ENCODE measurements at regions not wholly inside any gene's neighbourhood (a gene's known extent, or its start where the extent isn't known, plus 50 kb on each side); places are given as distances from the start of the nearest gene placed in this dataset.
A peak's percentile ranks its signal among the peaks of the same experiment; 100 is the strongest.
"Not testable (repeated sequence)": the region's sequence is repeated elsewhere in the genome, so short reads cannot be mapped to it uniquely, and the experiment has no call there.

DNA sequence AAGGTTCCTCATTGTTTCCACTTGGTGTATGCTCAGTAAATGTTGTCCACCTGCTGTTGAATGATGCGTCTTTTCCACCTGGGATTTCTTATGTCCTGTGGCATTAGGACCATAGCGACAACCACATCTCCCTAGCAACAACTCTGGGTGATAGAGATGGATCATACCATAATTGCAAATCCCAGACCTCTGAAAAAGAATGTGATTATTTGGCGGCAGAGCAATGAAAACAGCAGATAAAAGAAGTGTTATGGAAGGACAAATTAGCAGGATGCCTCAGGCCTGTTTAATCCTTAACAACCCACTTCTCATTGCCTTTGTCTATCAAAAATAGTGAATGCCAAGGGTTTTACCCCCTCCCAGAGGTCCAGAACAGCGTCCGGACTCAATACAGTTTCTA is 278.9 kb downstream of the TSN start:
- WGBS, 2 donors = 87 to 93% methylated on average over 5 of the region's 5 CpGs
- H3K36me3 ChIP-seq = no peaks in the 10 kb centered on the region
- H3K4me1 ChIP-seq = peaks cover 0 to 6% (median 0%) of the 10 kb centered on the region in 4 donors
- no peak overlapping the region for H3K27ac ChIP-seq
- H3K9me3 ChIP-seq = no peaks in the 10 kb centered on the region
- TF ChIP-seq POLR2A (IDR thresholded peaks at IDR 0.05) = no peak
- TF ChIP-seq POLR2AphosphoS5 (IDR thresholded peaks at IDR 0.05) = no peak
- TF ChIP-seq, protein P1, sequence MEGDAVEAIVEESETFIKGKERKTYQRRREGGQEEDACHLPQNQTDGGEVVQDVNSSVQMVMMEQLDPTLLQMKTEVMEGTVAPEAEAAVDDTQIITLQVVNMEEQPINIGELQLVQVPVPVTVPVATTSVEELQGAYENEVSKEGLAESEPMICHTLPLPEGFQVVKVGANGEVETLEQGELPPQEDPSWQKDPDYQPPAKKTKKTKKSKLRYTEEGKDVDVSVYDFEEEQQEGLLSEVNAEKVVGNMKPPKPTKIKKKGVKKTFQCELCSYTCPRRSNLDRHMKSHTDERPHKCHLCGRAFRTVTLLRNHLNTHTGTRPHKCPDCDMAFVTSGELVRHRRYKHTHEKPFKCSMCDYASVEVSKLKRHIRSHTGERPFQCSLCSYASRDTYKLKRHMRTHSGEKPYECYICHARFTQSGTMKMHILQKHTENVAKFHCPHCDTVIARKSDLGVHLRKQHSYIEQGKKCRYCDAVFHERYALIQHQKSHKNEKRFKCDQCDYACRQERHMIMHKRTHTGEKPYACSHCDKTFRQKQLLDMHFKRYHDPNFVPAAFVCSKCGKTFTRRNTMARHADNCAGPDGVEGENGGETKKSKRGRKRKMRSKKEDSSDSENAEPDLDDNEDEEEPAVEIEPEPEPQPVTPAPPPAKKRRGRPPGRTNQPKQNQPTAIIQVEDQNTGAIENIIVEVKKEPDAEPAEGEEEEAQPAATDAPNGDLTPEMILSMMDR (IDR thresholded peaks at IDR 0.05) = no peak
- TF ChIP-seq EP300 (IDR thresholded peaks at IDR 0.05) = no peak
- no peak overlapping the region for H3K4me3 ChIP-seq
- no peaks in the 10 kb centered on the region for H3K27me3 ChIP-seq
- no peak for ATAC-seq (ENCODE audit: low FRiP score in 2 of 2)
- DNase-seq = no peak

DNA sequence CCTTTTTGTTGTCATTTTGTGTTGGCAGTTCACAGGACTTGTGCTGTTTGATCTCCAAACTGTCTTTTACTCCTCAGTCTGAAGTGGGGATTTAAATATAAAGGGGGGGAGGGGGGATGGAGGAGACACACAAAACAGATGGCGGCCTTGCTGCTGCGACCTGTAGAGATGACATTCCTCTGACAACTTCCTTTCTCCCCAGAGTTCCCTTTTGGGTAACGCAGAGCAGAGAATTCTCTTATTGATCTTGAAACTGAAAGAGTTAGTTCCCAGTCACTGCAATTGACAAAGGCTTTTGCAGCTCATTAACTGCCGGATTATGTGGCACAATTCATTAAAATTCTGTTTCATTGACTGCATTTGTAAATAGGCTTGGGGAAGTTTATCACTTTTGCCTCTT is 279.3 kb downstream of the TSN start:
- H3K4me1 ChIP-seq = peaks cover 0 to 6% (median 0%) of the 10 kb centered on the region in 4 donors
- no peak for TF ChIP-seq POLR2A (IDR thresholded peaks at IDR 0.05)
- no peak for TF ChIP-seq POLR2AphosphoS5 (IDR thresholded peaks at IDR 0.05)
- TF ChIP-seq, protein P1 (IDR thresholded peaks at IDR 0.05) = no peak
- no peak for TF ChIP-seq EP300 (IDR thresholded peaks at IDR 0.05)
- H3K4me3 ChIP-seq = no peak overlapping the region
- H3K27me3 ChIP-seq = no peaks in the 10 kb centered on the region
- DNase-seq = no peak
- H3K9me3 ChIP-seq = no peaks in the 10 kb centered on the region
- ATAC-seq (ENCODE audit: low FRiP score in 2 of 2) = no peak
- no peaks in the 10 kb centered on the region for H3K36me3 ChIP-seq
- 57 to 59% methylated on average over 4 of the region's 4 CpGs for WGBS, 2 donors
- H3K27ac ChIP-seq = no peak overlapping the region

DNA sequence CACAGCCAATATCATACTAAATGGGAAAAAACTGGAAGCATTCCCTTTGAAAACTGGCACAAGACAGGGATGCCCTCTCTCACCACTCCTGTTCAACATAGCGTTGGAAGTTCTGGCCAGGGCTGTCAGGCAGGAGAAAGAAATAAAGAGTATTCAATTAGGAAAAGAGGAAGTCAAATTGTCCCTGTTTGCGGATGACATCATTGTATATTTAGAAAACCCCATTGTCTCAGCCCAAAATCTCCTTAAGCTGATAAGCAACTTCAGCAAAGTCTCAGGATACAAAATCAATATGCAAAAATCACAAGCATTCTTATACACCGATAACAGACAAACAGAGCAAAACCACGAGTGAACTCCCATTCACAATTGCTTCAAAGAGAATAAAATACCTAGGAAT is 283.4 kb downstream of the TSN start:
- 62 to 75% methylated on average over 4 of the region's 4 CpGs for WGBS, 2 donors
- not testable (repeated sequence) for H3K36me3 ChIP-seq; ATAC-seq (ENCODE audit: low FRiP score in 2 of 2)

DNA sequence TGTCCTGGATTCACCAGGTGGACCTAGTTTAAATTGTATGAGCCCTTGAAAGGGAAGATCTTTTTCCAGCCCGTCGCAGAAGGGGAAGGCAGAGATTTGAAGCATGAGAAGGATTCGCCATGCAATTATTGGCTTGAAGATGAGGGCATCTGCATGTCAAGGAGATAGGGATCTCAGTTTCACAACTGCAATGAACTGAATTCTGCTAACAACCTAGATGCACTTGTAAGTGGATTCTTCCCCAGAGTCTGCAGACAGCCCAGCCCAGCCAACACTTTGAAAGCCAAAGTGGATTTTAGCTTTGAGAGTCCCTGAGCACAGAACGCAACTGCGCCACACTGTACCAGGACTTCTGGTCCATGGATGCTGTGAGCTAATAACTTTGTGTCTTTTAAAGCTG is 286.0 kb downstream of the TSN start:
- Histone ChIP-seq H3K9me3 (no peaks in the 10 kb centered on the region), H3K4me1 (no peaks in the 10 kb centered on the region), H3K4me3 (no peak overlapping the region), H3K27ac (no peak overlapping the region), H3K36me3 (no peaks in the 10 kb centered on the region), H3K27me3 (no peaks in the 10 kb centered on the region)
- TF ChIP-seq POLR2AphosphoS5 (IDR thresholded peaks at IDR 0.05) (no peak), EP300 (IDR thresholded peaks at IDR 0.05) (no peak), POLR2A (IDR thresholded peaks at IDR 0.05) (no peak)
- TF ChIP-seq, protein P1 (IDR thresholded peaks at IDR 0.05) = no peak
- 94 to 95% methylated on average over 5 of the region's 5 CpGs for WGBS, 2 donors
- ATAC-seq (ENCODE audit: low FRiP score in 2 of 2) (peak in 1 of 2 donors; percentile 15), DNase-seq (no peak)

More for the DNA sequence above, 283.4 kb downstream of the TSN start:
- not testable (repeated sequence) for H3K9me3 ChIP-seq, H3K27ac ChIP-seq, H3K4me1 ChIP-seq, H3K27me3 ChIP-seq, DNase-seq, H3K4me3 ChIP-seq

DNA sequence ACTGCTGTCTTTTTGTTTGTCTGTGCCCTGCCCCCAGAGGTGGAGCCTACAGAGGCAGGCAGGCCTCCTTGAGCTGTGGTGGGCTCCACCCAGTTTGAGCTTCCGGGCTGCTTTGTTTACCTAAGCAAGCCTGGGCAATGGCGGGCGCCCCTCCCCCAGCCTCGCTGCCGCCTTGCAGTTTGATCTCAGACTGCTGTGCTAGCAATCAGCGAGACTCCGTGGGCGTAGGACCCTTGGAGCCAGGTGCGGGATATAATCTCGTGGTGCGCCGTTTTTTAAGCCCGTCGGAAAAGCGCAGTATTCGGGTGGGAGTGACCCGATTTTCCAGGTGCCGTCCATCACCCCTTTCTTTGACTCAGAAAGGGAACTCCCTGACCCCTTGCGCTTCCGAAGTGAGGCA is 296.2 kb downstream of the TSN start:
- H3K9me3 ChIP-seq; H3K36me3 ChIP-seq; H3K27ac ChIP-seq; H3K27me3 ChIP-seq; DNase-seq; ATAC-seq (ENCODE audit: low FRiP score in 2 of 2); H3K4me3 ChIP-seq; H3K4me1 ChIP-seq: not testable (repeated sequence)
- 93 to 99% methylated on average over 15 of the region's 20 CpGs for WGBS, 2 donors

DNA sequence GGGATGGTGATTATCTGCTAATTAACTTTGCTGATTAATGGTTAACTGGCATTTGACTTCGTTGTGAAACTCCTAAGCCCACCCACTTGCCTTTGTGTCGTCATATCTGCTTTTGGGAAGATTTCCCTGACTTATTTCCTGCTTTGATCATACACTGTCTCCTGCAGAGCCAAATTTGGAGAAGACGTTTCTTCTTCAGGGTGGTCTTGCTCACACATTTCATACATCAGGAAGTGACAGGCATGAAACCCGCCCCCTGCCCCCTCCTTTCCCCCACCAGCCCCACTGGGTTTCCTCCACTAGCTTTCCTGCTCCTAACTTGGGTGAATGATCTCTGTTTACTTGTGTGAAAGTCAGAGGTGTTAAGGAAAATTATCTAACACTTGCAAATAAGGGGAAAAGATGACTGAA is 300.1 kb downstream of the TSN start:
- TF ChIP-seq EP300 (IDR thresholded peaks at IDR 0.05) = no peak
- TF ChIP-seq, protein P1 (IDR thresholded peaks at IDR 0.05) = no peak
- no peak for TF ChIP-seq POLR2A (IDR thresholded peaks at IDR 0.05)
- TF ChIP-seq POLR2AphosphoS5 (IDR thresholded peaks at IDR 0.05) = no peak
- no peak for DNase-seq
- Histone ChIP-seq H3K4me1 (no peaks in the 10 kb centered on the region), H3K9me3 (no peaks in the 10 kb centered on the region), H3K36me3 (no peaks in the 10 kb centered on the region), H3K4me3 (no peak overlapping the region), H3K27ac (no peak overlapping the region), H3K27me3 (no peaks in the 10 kb centered on the region)
- WGBS, 2 donors = 21 to 23% methylated on average over 4 of the region's 4 CpGs
- no peak for ATAC-seq (ENCODE audit: low FRiP score in 2 of 2)
